Keratinocyte (primary cell): ENCODE measurements at regions not wholly inside any gene's neighbourhood (a gene's known extent, or its start where the extent isn't known, plus 50 kb on each side); places are given as distances from the start of the nearest gene placed in this dataset.

ENCODE experiments used
- DNase-seq: peaks from one replicate; pipeline ENCODE4 v3.0.0-alpha.2; 2011; ENCODE audit warnings: low read depth, missing footprints, low spot score
- FAIRE-seq: peaks from 2 replicates; lab custom pipeline; 2011; peaks lifted over from hg19 to GRCh38; lab: Jason Lieb, UNC
- H2AFZ ChIP-seq: 2 replicates; pipeline ENCODE4 v1.6.0; 2012; ENCODE audit warnings: low read length, control low read depth, inconsistent platforms; ENCODE audit not compliant: control insufficient read depth
- H3K27ac ChIP-seq: 2 replicates; pipeline ENCODE4 v1.5.1; 2011; ENCODE audit warnings: low read length; ENCODE audit not compliant: control insufficient read depth, insufficient read depth
- H3K27me3 ChIP-seq: 3 replicates; pipeline ENCODE4 v1.6.0; 2011; ENCODE audit warnings: low read length; ENCODE audit not compliant: control insufficient read depth, insufficient read depth; ENCODE audit errors: extremely low read depth
- H3K36me3 ChIP-seq, 2 experiments: 2 replicates in 1 of 2; 3 replicates in 1 of 2; pipeline ENCODE4 v1.5.1; 2011; ENCODE audit warnings: low read length in 2 of 2, mild to moderate bottlenecking in 1 of 2; ENCODE audit not compliant: control insufficient read depth in 2 of 2, insufficient read depth in 2 of 2; ENCODE audit errors: extremely low read depth in 1 of 2
- H3K4me1 ChIP-seq: 3 replicates; pipeline ENCODE4 v1.5.1; 2011; ENCODE audit warnings: low read length; ENCODE audit not compliant: control insufficient read depth, insufficient read depth; ENCODE audit errors: extremely low read depth
- H3K4me2 ChIP-seq: 3 replicates; pipeline ENCODE4 v1.6.0; 2011; ENCODE audit warnings: low read depth, low read length; ENCODE audit not compliant: control insufficient read depth, insufficient read depth; ENCODE audit errors: extremely low read depth
- H3K4me3 ChIP-seq, 3 experiments: fragments of 200-600 bp in 1 of 3; sonication (generic) in 1 of 3; 2 replicates in 2 of 3; 3 replicates in 1 of 3; pipeline ENCODE4 v1.5.1; 2011 to 2016; ENCODE audit warnings: low read length in 3 of 3, mild to moderate bottlenecking in 3 of 3, control low read depth in 2 of 3, inconsistent platforms in 1 of 3, low read depth in 1 of 3, mixed read lengths in 1 of 3, mixed run types in 1 of 3, moderate library complexity in 1 of 3; ENCODE audit not compliant: control insufficient read depth in 2 of 3, insufficient read depth in 2 of 3; ENCODE audit errors: extremely low read depth in 1 of 3
- H3K79me2 ChIP-seq: 2 replicates; pipeline ENCODE4 v1.6.0; 2012; ENCODE audit warnings: low read length; ENCODE audit not compliant: control insufficient read depth, insufficient read depth
- H3K9ac ChIP-seq: 3 replicates; pipeline ENCODE4 v1.6.0; 2011; ENCODE audit warnings: low read length; ENCODE audit not compliant: control insufficient read depth, insufficient read depth; ENCODE audit errors: extremely low read depth
- H3K9me1 ChIP-seq: 3 replicates; pipeline ENCODE4 v1.6.0; 2011; ENCODE audit warnings: low read length; ENCODE audit not compliant: control insufficient read depth, insufficient read depth; ENCODE audit errors: extremely low read depth
- H3K9me3 ChIP-seq: 2 replicates; pipeline ENCODE4 v1.5.1; 2012; ENCODE audit warnings: low read depth, low read length; ENCODE audit not compliant: control insufficient read depth
- H4K20me1 ChIP-seq: 3 replicates; pipeline ENCODE4 v1.6.0; 2011; ENCODE audit warnings: low read length; ENCODE audit not compliant: control insufficient read depth, insufficient read depth; ENCODE audit errors: extremely low read depth
- CTCF ChIP-seq, 3 experiments: IDR thresholded peaks in 1 of 3; conservative IDR thresholded peaks in 1 of 3; optimal IDR thresholded peaks in 1 of 3; 2 replicates in 2 of 3; 3 replicates in 1 of 3; pipeline versions ENCODE3 to v1.5.1; 2011; ENCODE audit warnings: low read length in 3 of 3, mild to moderate bottlenecking in 3 of 3, moderate library complexity in 2 of 3, control low read depth in 1 of 3, inconsistent platforms in 1 of 3; ENCODE audit not compliant: insufficient read depth in 2 of 3; ENCODE audit errors: extremely low read depth in 1 of 3
- EZH2 ChIP-seq: IDR thresholded peaks from one replicate; pipeline ENCODE4 v1.6.1; 2012; ENCODE audit warnings: inconsistent platforms, mild to moderate bottlenecking, low read length, moderate library complexity
- dilution Hi-C: fragments of 300-500 bp; cut with MboI; formaldehyde crosslinking; loops from one replicate; pipeline ENCODE4 v1.7.0; 2020; ENCODE audit warnings: low sequenced_read_pairs; ENCODE audit not compliant: extremely low pct_ligation_motif_present

GRCh38 chr2:2855297-2855696 lies 522.3 kb downstream of the EIPR1 start:
- FAIRE-seq (no peak), DNase-seq (no peak)
- H3K9me3 ChIP-seq: peaks cover 3% of the 10 kb centered on the region
- H3K4me2 ChIP-seq: no peak overlapping the region
- H3K27ac ChIP-seq: no peak overlapping the region
- dilution Hi-C loops: no loop called here
- no peak overlapping the region for H2AFZ ChIP-seq
- no peaks in the 10 kb centered on the region for H4K20me1 ChIP-seq
- no peaks in the 10 kb centered on the region for H3K79me2 ChIP-seq
- H3K9ac ChIP-seq: no peak overlapping the region
- H3K4me1 ChIP-seq: no peaks in the 10 kb centered on the region
- TF ChIP-seq EZH2 (no peak), CTCF (optimal IDR thresholded peaks at IDR 0.05 in 1 of 3, IDR thresholded peaks at IDR 0.05 in 1 of 3, conservative IDR thresholded peaks at IDR 0.05 in 1 of 3; ENCODE audit: extremely low read depth in 1 of 3, insufficient read depth in 2 of 3, low read length in 3 of 3) (no peak)
- H3K27me3 ChIP-seq: no peaks in the 10 kb centered on the region
- no peaks in the 10 kb centered on the region for H3K9me1 ChIP-seq
- H3K36me3 ChIP-seq: no peaks in the 10 kb centered on the region
- no peak overlapping the region for H3K4me3 ChIP-seq

- Histone ChIP-seq H3K4me1 (no peaks in the 10 kb centered on the region), H3K4me2 (no peak overlapping the region), H3K9ac (no peak overlapping the region), H3K27ac (no peak overlapping the region), H3K36me3 (no peaks in the 10 kb centered on the region), H3K9me3 (no peaks in the 10 kb centered on the region), H4K20me1 (no peaks in the 10 kb centered on the region), H3K79me2 (no peaks in the 10 kb centered on the region), H3K4me3 (no peak overlapping the region), H3K9me1 (no peaks in the 10 kb centered on the region), H3K27me3 (no peaks in the 10 kb centered on the region), H2AFZ (no peak overlapping the region)
- no peak for FAIRE-seq
- TF ChIP-seq CTCF (optimal IDR thresholded peaks at IDR 0.05 in 1 of 3, IDR thresholded peaks at IDR 0.05 in 1 of 3, conservative IDR thresholded peaks at IDR 0.05 in 1 of 3; ENCODE audit: extremely low read depth in 1 of 3, insufficient read depth in 2 of 3, low read length in 3 of 3) (no peak), EZH2 (no peak)
- no peak for DNase-seq
- dilution Hi-C loops: no loop called here
Measured at GRCh38 chr2:2853346-2853745, 522.3 kb upstream of the MYT1L start.
